Endothelial cell of umbilical vein (primary cell): ENCODE measurements at regions not wholly inside any gene's neighbourhood (a gene's known extent, or its start where the extent isn't known, plus 50 kb on each side); places are given as distances from the start of the nearest gene placed in this dataset.

ENCODE experiments used
- EZH2 ChIP-seq: IDR thresholded peaks from 2 replicates; pipeline ENCODE4 v1.6.1; 2012; ENCODE audit warnings: borderline replicate concordance, low read depth, mild to moderate bottlenecking, moderate library complexity, low read length, inconsistent platforms; ENCODE audit not compliant: severe bottlenecking
- MAX ChIP-seq: IDR thresholded peaks from 2 replicates; pipeline ENCODE4 v1.6.1; 2011; ENCODE audit not compliant: insufficient read depth, insufficient read length
- MYC ChIP-seq: IDR thresholded peaks from one replicate; pipeline ENCODE4 v1.6.1; 2011; ENCODE audit warnings: mild to moderate bottlenecking, low read depth, low read length
- POLR2A ChIP-seq: IDR thresholded peaks from 2 replicates; pipeline ENCODE4 v1.6.1; 2012; ENCODE audit warnings: low read depth, mild to moderate bottlenecking, control low read depth, low read length
- TF ChIP-seq, protein P1 (sequence below), 2 donors: IDR thresholded peaks; 1 replicate in 1 of 2; 2 replicates in 1 of 2; pipeline ENCODE4 v1.5.1; 2011; ENCODE audit warnings: low read length in 2 of 2, mild to moderate bottlenecking in 2 of 2, moderate library complexity in 2 of 2, control low read depth in 1 of 2, inconsistent platforms in 1 of 2, low read depth in 1 of 2; ENCODE audit not compliant: insufficient read depth in 1 of 2; ENCODE audit errors: extremely low read depth in 1 of 2

GRCh38 chr2:188046437-188046836, 245.2 kb upstream of the GULP1 start:
- TF ChIP-seq, protein P1, sequence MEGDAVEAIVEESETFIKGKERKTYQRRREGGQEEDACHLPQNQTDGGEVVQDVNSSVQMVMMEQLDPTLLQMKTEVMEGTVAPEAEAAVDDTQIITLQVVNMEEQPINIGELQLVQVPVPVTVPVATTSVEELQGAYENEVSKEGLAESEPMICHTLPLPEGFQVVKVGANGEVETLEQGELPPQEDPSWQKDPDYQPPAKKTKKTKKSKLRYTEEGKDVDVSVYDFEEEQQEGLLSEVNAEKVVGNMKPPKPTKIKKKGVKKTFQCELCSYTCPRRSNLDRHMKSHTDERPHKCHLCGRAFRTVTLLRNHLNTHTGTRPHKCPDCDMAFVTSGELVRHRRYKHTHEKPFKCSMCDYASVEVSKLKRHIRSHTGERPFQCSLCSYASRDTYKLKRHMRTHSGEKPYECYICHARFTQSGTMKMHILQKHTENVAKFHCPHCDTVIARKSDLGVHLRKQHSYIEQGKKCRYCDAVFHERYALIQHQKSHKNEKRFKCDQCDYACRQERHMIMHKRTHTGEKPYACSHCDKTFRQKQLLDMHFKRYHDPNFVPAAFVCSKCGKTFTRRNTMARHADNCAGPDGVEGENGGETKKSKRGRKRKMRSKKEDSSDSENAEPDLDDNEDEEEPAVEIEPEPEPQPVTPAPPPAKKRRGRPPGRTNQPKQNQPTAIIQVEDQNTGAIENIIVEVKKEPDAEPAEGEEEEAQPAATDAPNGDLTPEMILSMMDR (IDR thresholded peaks at IDR 0.05; ENCODE audit: extremely low read depth in 1 of 2, insufficient read depth in 1 of 2, low read depth in 1 of 2, low read length in 2 of 2), result no peak
- TF ChIP-seq EZH2 (no peak), POLR2A (no peak), MAX (no peak), MYC (no peak)
